ENCODE measurements at regions not wholly inside any gene's neighbourhood (a gene's known extent, or its start where the extent isn't known, plus 50 kb on each side); places are given as distances from the start of the nearest gene placed in this dataset.

GRCh38 chr6:163950159-163950558 lies 535.6 kb downstream of the QKI start:
- H3K4me3 ChIP-seq (ENCODE audit: low read length): no peak overlapping the region
- no peak overlapping the region for H3K27ac ChIP-seq (ENCODE audit: low read length)
- no peak overlapping the region for H3K9ac ChIP-seq (ENCODE audit: low read length)
- no peaks in the 10 kb centered on the region for H3F3A ChIP-seq (ENCODE audit: insufficient read depth, low read length, poor library complexity, severe bottlenecking)
- no peaks in the 10 kb centered on the region for H3K27me3 ChIP-seq (ENCODE audit: insufficient read depth, low read depth, low read length)
- no peaks in the 10 kb centered on the region for H3K9me3 ChIP-seq (ENCODE audit: low read length)
- no peaks in the 10 kb centered on the region for H3K79me2 ChIP-seq (replicated peaks; ENCODE audit: insufficient read depth, low read length)
- no peak overlapping the region for H2AFZ ChIP-seq (ENCODE audit: low read depth, low read length)
- no peaks in the 10 kb centered on the region for H3K36me3 ChIP-seq (ENCODE audit: insufficient read depth, low read length)
- no peaks in the 10 kb centered on the region for H4K20me1 ChIP-seq (ENCODE audit: insufficient read depth)
- TF ChIP-seq, protein P1, sequence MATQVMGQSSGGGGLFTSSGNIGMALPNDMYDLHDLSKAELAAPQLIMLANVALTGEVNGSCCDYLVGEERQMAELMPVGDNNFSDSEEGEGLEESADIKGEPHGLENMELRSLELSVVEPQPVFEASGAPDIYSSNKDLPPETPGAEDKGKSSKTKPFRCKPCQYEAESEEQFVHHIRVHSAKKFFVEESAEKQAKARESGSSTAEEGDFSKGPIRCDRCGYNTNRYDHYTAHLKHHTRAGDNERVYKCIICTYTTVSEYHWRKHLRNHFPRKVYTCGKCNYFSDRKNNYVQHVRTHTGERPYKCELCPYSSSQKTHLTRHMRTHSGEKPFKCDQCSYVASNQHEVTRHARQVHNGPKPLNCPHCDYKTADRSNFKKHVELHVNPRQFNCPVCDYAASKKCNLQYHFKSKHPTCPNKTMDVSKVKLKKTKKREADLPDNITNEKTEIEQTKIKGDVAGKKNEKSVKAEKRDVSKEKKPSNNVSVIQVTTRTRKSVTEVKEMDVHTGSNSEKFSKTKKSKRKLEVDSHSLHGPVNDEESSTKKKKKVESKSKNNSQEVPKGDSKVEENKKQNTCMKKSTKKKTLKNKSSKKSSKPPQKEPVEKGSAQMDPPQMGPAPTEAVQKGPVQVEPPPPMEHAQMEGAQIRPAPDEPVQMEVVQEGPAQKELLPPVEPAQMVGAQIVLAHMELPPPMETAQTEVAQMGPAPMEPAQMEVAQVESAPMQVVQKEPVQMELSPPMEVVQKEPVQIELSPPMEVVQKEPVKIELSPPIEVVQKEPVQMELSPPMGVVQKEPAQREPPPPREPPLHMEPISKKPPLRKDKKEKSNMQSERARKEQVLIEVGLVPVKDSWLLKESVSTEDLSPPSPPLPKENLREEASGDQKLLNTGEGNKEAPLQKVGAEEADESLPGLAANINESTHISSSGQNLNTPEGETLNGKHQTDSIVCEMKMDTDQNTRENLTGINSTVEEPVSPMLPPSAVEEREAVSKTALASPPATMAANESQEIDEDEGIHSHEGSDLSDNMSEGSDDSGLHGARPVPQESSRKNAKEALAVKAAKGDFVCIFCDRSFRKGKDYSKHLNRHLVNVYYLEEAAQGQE (IDR thresholded peaks at IDR 0.05; ENCODE audit: borderline replicate concordance): no peak
- no peak for TF ChIP-seq TAF1 (IDR thresholded peaks at IDR 0.05; ENCODE audit: low read depth)
- TF ChIP-seq MXI1 (conservative IDR thresholded peaks at IDR 0.05; ENCODE audit: poor library complexity, severe bottlenecking): no peak
- TF ChIP-seq SMC3 (conservative IDR thresholded peaks at IDR 0.05; ENCODE audit: poor library complexity): no peak
- no peak for TF ChIP-seq EP300 (conservative IDR thresholded peaks at IDR 0.05; ENCODE audit: poor library complexity, severe bottlenecking)
- no peak for TF ChIP-seq CTCF (IDR thresholded peaks at IDR 0.05; ENCODE audit: poor library complexity, severe bottlenecking)
- TF ChIP-seq RAD21 (conservative IDR thresholded peaks at IDR 0.05): no peak
- TF ChIP-seq EZH2 (IDR thresholded peaks at IDR 0.05; ENCODE audit: borderline replicate concordance, insufficient read depth, low read length, poor library complexity, severe bottlenecking): no peak
- no peak for TF ChIP-seq POLR2AphosphoS5 (IDR thresholded peaks at IDR 0.05)
- no peaks in the 10 kb centered on the region for H3K9me2 ChIP-seq (ENCODE audit: insufficient read depth, low read length)
- H3K4me2 ChIP-seq (ENCODE audit: low read length): no peak overlapping the region

DNA sequence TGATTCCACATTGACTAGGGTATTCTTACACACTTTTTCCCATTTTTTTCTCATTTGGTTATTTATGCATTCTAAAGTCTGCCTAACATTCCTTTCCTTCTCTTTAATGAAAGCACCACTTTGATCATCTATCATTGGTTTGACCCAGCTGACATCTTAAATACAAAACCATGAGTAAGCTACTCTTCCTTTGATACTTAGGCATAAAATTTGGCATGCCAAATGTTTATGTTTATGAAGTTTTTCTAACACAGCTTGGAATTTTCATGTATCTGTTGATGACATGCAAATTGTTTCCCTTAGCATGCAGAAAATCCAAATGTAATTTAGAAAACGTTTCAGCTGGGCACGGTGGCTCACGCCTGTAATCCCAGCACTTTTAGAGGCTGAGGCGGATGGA lies 534.9 kb downstream of the QKI start:
- Histone ChIP-seq H3K9ac (ENCODE audit: low read length) (no peak overlapping the region), H3K4me2 (ENCODE audit: low read length) (no peak overlapping the region), H3K27ac (ENCODE audit: low read length) (no peak overlapping the region), H3F3A (ENCODE audit: insufficient read depth, low read length, poor library complexity, severe bottlenecking) (peaks cover 4% of the 10 kb centered on the region), H3K9me2 (ENCODE audit: insufficient read depth, low read length) (no peaks in the 10 kb centered on the region), H2AFZ (ENCODE audit: low read depth, low read length) (no peak overlapping the region), H4K20me1 (ENCODE audit: insufficient read depth) (no peaks in the 10 kb centered on the region), H3K4me3 (ENCODE audit: low read length) (no peak overlapping the region), H3K9me3 (ENCODE audit: low read length) (no peaks in the 10 kb centered on the region), H3K36me3 (ENCODE audit: insufficient read depth, low read length) (no peaks in the 10 kb centered on the region), H3K79me2 (replicated peaks; ENCODE audit: insufficient read depth, low read length) (no peaks in the 10 kb centered on the region), H3K27me3 (ENCODE audit: insufficient read depth, low read depth, low read length) (no peaks in the 10 kb centered on the region)
- TF ChIP-seq TAF1 (IDR thresholded peaks at IDR 0.05; ENCODE audit: low read depth): no peak
- TF ChIP-seq, protein P1 (IDR thresholded peaks at IDR 0.05; ENCODE audit: borderline replicate concordance): no peak
- no peak for TF ChIP-seq POLR2AphosphoS5 (IDR thresholded peaks at IDR 0.05)
- TF ChIP-seq SMC3 (conservative IDR thresholded peaks at IDR 0.05; ENCODE audit: poor library complexity): no peak
- TF ChIP-seq EZH2 (IDR thresholded peaks at IDR 0.05; ENCODE audit: borderline replicate concordance, insufficient read depth, low read length, poor library complexity, severe bottlenecking): no peak
- TF ChIP-seq EP300 (conservative IDR thresholded peaks at IDR 0.05; ENCODE audit: poor library complexity, severe bottlenecking): no peak
- no peak for TF ChIP-seq CTCF (IDR thresholded peaks at IDR 0.05; ENCODE audit: poor library complexity, severe bottlenecking)
- no peak for TF ChIP-seq RAD21 (conservative IDR thresholded peaks at IDR 0.05)
- TF ChIP-seq MXI1 (conservative IDR thresholded peaks at IDR 0.05; ENCODE audit: poor library complexity, severe bottlenecking): no peak

Data from neural cell (in vitro differentiated cells).